ENCODE measurements at regions not wholly inside any gene's neighbourhood (a gene's known extent, or its start where the extent isn't known, plus 50 kb on each side); places are given as distances from the start of the nearest gene placed in this dataset.

DNA sequence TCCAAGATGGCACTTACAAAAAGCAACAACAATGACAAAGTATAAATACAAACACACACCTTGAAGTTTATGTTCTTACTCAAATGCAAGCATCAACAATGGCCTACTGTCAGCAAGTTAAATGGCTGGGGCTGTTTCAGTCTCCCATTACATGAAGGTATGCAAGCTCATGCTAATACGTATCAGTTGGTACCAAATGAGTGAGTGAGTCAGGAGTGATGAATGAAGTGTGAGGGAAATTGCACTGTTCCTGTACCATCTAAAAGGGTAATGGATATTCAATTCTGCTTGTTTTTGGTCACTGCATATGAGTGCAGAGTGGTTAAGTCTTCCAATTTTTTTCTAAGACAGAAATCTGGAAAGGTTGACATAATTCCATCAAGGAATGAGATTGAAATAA lies 964.9 kb downstream of the MAT2B start (continued):
- TF ChIP-seq, protein P1, sequence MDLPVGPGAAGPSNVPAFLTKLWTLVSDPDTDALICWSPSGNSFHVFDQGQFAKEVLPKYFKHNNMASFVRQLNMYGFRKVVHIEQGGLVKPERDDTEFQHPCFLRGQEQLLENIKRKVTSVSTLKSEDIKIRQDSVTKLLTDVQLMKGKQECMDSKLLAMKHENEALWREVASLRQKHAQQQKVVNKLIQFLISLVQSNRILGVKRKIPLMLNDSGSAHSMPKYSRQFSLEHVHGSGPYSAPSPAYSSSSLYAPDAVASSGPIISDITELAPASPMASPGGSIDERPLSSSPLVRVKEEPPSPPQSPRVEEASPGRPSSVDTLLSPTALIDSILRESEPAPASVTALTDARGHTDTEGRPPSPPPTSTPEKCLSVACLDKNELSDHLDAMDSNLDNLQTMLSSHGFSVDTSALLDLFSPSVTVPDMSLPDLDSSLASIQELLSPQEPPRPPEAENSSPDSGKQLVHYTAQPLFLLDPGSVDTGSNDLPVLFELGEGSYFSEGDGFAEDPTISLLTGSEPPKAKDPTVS (IDR thresholded peaks at IDR 0.05; ENCODE audit: low read depth, low read length) = no peak
- TF ChIP-seq, protein P2, sequence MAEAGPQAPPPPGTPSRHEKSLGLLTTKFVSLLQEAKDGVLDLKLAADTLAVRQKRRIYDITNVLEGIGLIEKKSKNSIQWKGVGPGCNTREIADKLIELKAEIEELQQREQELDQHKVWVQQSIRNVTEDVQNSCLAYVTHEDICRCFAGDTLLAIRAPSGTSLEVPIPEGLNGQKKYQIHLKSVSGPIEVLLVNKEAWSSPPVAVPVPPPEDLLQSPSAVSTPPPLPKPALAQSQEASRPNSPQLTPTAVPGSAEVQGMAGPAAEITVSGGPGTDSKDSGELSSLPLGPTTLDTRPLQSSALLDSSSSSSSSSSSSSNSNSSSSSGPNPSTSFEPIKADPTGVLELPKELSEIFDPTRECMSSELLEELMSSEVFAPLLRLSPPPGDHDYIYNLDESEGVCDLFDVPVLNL (IDR thresholded peaks at IDR 0.05; ENCODE audit: low read depth, low read length) = no peak
- no peak for TF ChIP-seq NBN (IDR thresholded peaks at IDR 0.05)

DNA sequence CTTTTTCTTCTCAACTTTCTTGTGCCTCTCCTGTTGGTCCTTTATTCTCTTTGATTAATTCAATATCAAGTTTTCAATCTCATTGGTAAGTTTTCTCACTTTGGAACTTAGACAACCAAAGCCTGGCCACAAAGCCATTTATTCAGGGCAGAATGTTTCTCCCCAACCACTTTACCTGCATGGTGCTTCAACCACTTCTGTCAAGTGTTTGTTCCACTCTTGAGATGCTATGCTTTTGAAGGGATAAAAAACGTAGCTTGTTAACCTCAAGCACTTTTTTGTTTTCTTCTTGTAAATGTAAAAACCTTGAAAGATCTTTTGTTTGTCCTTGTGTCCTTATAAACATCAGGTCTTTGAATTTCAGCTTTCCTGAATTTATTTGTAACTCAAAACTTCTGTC lies 966.7 kb downstream of the MAT2B start:
- CTCF ChIA-PET = interaction anchor here (1.3 to 1.8 kb wide), 3 partner anchors 9 to 458 kb away, joined by 3 to 5 read pairs (median 3); no protein-coding TSS in a partner anchor

More for the DNA sequence above, 966.7 kb downstream of the MAT2B start:
- Histone ChIP-seq H4K20me1 (ENCODE audit: control insufficient read depth, insufficient read depth) (no peaks in the 10 kb centered on the region), H3K4me3 (no peak overlapping the region), H3K9ac (ENCODE audit: control insufficient read depth, insufficient read depth, low read length) (no peak overlapping the region), H3K4me2 (ENCODE audit: control insufficient read depth, insufficient read depth) (no peak overlapping the region), H3K4me1 (ENCODE audit: control insufficient read depth, insufficient read depth, low read length) (no peaks in the 10 kb centered on the region), H3K36me3 (ENCODE audit: control insufficient read depth in 2 of 2, insufficient read depth in 2 of 2, low read length in 1 of 2) (no peaks in the 10 kb centered on the region), H3K27me3 (replicated peaks in 1 of 2; ENCODE audit: control insufficient read depth in 2 of 2, insufficient read depth in 2 of 2, low read length in 1 of 2) (no peaks in the 10 kb centered on the region), H2AFZ (ENCODE audit: control insufficient read depth, low read depth, low read length) (no peak overlapping the region), H3K79me2 (ENCODE audit: control insufficient read depth, insufficient read depth, low read length) (no peaks in the 10 kb centered on the region), H3K9me3 (replicated peaks; ENCODE audit: control insufficient read depth, insufficient read depth, low read length) (no peaks in the 10 kb centered on the region), H3K27ac (ENCODE audit: control insufficient read depth, insufficient read depth) (no peak overlapping the region)
- FAIRE-seq (no peak), ATAC-seq (no peak), DNase-seq (ENCODE audit: low read depth, low spot score) (no peak)
- TF ChIP-seq, protein P3, sequence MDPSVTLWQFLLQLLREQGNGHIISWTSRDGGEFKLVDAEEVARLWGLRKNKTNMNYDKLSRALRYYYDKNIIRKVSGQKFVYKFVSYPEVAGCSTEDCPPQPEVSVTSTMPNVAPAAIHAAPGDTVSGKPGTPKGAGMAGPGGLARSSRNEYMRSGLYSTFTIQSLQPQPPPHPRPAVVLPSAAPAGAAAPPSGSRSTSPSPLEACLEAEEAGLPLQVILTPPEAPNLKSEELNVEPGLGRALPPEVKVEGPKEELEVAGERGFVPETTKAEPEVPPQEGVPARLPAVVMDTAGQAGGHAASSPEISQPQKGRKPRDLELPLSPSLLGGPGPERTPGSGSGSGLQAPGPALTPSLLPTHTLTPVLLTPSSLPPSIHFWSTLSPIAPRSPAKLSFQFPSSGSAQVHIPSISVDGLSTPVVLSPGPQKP (IDR thresholded peaks at IDR 0.05; ENCODE audit: low read depth, low read length) = no peak
- TF ChIP-seq TBL1XR1 (IDR thresholded peaks at IDR 0.05; ENCODE audit: low read depth, low read length) = no peak
- TF ChIP-seq, protein P4, sequence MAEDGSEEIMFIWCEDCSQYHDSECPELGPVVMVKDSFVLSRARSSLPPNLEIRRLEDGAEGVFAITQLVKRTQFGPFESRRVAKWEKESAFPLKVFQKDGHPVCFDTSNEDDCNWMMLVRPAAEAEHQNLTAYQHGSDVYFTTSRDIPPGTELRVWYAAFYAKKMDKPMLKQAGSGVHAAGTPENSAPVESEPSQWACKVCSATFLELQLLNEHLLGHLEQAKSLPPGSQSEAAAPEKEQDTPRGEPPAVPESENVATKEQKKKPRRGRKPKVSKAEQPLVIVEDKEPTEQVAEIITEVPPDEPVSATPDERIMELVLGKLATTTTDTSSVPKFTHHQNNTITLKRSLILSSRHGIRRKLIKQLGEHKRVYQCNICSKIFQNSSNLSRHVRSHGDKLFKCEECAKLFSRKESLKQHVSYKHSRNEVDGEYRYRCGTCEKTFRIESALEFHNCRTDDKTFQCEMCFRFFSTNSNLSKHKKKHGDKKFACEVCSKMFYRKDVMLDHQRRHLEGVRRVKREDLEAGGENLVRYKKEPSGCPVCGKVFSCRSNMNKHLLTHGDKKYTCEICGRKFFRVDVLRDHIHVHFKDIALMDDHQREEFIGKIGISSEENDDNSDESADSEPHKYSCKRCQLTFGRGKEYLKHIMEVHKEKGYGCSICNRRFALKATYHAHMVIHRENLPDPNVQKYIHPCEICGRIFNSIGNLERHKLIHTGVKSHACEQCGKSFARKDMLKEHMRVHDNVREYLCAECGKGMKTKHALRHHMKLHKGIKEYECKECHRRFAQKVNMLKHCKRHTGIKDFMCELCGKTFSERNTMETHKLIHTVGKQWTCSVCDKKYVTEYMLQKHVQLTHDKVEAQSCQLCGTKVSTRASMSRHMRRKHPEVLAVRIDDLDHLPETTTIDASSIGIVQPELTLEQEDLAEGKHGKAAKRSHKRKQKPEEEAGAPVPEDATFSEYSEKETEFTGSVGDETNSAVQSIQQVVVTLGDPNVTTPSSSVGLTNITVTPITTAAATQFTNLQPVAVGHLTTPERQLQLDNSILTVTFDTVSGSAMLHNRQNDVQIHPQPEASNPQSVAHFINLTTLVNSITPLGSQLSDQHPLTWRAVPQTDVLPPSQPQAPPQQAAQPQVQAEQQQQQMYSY (CRISPR knock-in tag; IDR thresholded peaks at IDR 0.05) = no peak
- no peak for TF ChIP-seq FOXM1 (IDR thresholded peaks at IDR 0.05; ENCODE audit: low read depth, low read length)
- no peak for TF ChIP-seq CEBPB (IDR thresholded peaks at IDR 0.05; ENCODE audit: borderline replicate concordance in 1 of 2, low read depth in 2 of 2, low read length in 2 of 2)
- TF ChIP-seq LARP7 (IDR thresholded peaks at IDR 0.05) = no peak
- TF ChIP-seq CBX5 (IDR thresholded peaks at IDR 0.05; ENCODE audit: low read depth) = no peak
- no peak for TF ChIP-seq ZNF622 (IDR thresholded peaks at IDR 0.05)
- TF ChIP-seq, protein P5, sequence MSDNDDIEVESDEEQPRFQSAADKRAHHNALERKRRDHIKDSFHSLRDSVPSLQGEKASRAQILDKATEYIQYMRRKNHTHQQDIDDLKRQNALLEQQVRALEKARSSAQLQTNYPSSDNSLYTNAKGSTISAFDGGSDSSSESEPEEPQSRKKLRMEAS (IDR thresholded peaks at IDR 0.05; ENCODE audit: low read depth, low read length) = no peak
- no peak for TF ChIP-seq EGR1 (IDR thresholded peaks at IDR 0.05; ENCODE audit: borderline replicate concordance in 1 of 2, low read depth in 2 of 2, low read length in 2 of 2)
- TF ChIP-seq SP1 (IDR thresholded peaks at IDR 0.05; ENCODE audit: low read depth, low read length) = no peak
- no peak for TF ChIP-seq BHLHE40 (IDR thresholded peaks at IDR 0.05; ENCODE audit: borderline replicate concordance in 1 of 2, low read depth in 2 of 2, low read length in 1 of 2)
- TF ChIP-seq RBBP5 (conservative IDR thresholded peaks at IDR 0.05) = no peak
- no TSS peak for BruUV-seq (replicated peaks)
- POLR2A ChIA-PET = interaction anchor here (0.8 kb wide), 1 partner anchor 10 kb away, joined by 4 read pairs; no protein-coding TSS in a partner anchor
- intact Hi-C loops (cut with micrococcal nuclease; ENCODE audit: unreplicated experiment) = loop anchor here (10.0 kb wide), 2 partner anchors 457 to 907 kb away; no protein-coding TSS in a partner anchor
- SMC1A ChIA-PET (ENCODE audit: uncharacterized antibody, unreplicated experiment) = interaction anchor here (0.7 to 2.2 kb wide), 18 partner anchors 10 to 459 kb away, joined by 3 to 11 read pairs (median 4); no protein-coding TSS in a partner anchor
- WGBS (ENCODE audit: insufficient coverage, insufficient replicate concordance, low lambda C conversion rate, missing lambda C conversion rate) = 4% methylated on average over 1 of the region's 1 CpG
- in situ Hi-C loops (cut with MboI) = no loop called here
- RAD21 ChIA-PET (ENCODE audit: unreplicated experiment) = interaction anchor here (0.9 to 1.6 kb wide), 12 partner anchors 9 to 459 kb away, joined by 3 to 7 read pairs (median 3); no protein-coding TSS in a partner anchor

Measured in GM12878 (cell line).